WTC11 (cell line): ENCODE measurements at regions not wholly inside any gene's neighbourhood (a gene's known extent, or its start where the extent isn't known, plus 50 kb on each side); places are given as distances from the start of the nearest gene placed in this dataset.

Experiments used
- ATAC-seq: fragments of 200-7000 bp; cut with Tn5 transposase; 2 replicates; pipeline ENCODE4 v1.10.0; 2021; ENCODE audit warnings: mild to moderate bottlenecking, moderate library complexity
- CTCF ChIA-PET: fragments of 300-600 bp; sonication (Branson Sonifier 250); formaldehyde crosslinking; loops from one replicate; lab custom pipeline; 2021; ENCODE audit warnings: antibody characterized with exemption; lab: Charles Lee
- POLR2A ChIA-PET: fragments of 350-600 bp; sonication (Branson Sonifier 250); formaldehyde crosslinking; loops from one replicate; lab custom pipeline; 2021; ENCODE audit warnings: antibody characterized with exemption; lab: Charles Lee
- DNase-seq: peaks from one replicate; pipeline ENCODE4 v3.0.0; 2021; ENCODE audit warnings: low spot score
- H3K27ac Mint-ChIP-seq: 2 replicates; pipeline ENCODE4 v1.8.0; 2021; ENCODE audit warnings: mixed read lengths
- H3K27me3 Mint-ChIP-seq: 2 replicates; pipeline ENCODE4 v1.8.0; 2021; ENCODE audit warnings: low read depth, mild to moderate bottlenecking, moderate library complexity, mixed read lengths
- H3K36me3 Mint-ChIP-seq: 2 replicates; pipeline ENCODE4 v1.8.0; 2021; ENCODE audit warnings: mixed read lengths
- H3K4me1 Mint-ChIP-seq: 2 replicates; pipeline ENCODE4 v1.8.0; 2022; ENCODE audit warnings: mixed read lengths
- H3K4me3 Mint-ChIP-seq: 2 replicates; pipeline ENCODE4 v1.8.0; 2021; ENCODE audit warnings: mild to moderate bottlenecking, moderate library complexity, mixed read lengths
- H3K9me3 Mint-ChIP-seq: 2 replicates; pipeline ENCODE4 v1.8.0; 2021; ENCODE audit warnings: mixed read lengths
- CBFB ChIP-seq: sonication (generic); formaldehyde crosslinking; IDR thresholded peaks from 2 replicates; pipeline ENCODE4 v1.8.1; 2022; ENCODE audit warnings: mild to moderate bottlenecking, low read depth, missing genetic modification reagents
- GRHL2 ChIP-seq: fragments of 250-450 bp; sonication (Bioruptor Pico); IDR thresholded peaks from 2 replicates; pipeline ENCODE4 v1.8.0; 2022; ENCODE audit warnings: mild to moderate bottlenecking, moderate library complexity; ENCODE audit not compliant: insufficient replicate concordance, severe bottlenecking
- JUN ChIP-seq: sonication (generic); formaldehyde crosslinking; IDR thresholded peaks from 2 replicates; pipeline ENCODE4 v1.8.0; 2023; ENCODE audit warnings: mild to moderate bottlenecking, missing genetic modification reagents
- KAT7 ChIP-seq: sonication (generic); formaldehyde crosslinking; IDR thresholded peaks from 2 replicates; pipeline ENCODE4 v1.8.1; 2023; ENCODE audit warnings: missing genetic modification reagents, mild to moderate bottlenecking, borderline replicate concordance
- OVOL2 ChIP-seq: fragments of 250-450 bp; sonication (Bioruptor Pico); IDR thresholded peaks from 2 replicates; pipeline ENCODE4 v1.9.0; 2021; ENCODE audit warnings: mild to moderate bottlenecking, borderline replicate concordance
- PRRX2 ChIP-seq: fragments of 250-450 bp; sonication (Bioruptor Pico); IDR thresholded peaks from 2 replicates; pipeline ENCODE4 v1.8.0; 2021; ENCODE audit warnings: mild to moderate bottlenecking
- RELA ChIP-seq: sonication (generic); formaldehyde crosslinking; IDR thresholded peaks from 2 replicates; pipeline ENCODE4 v1.8.1; 2022; ENCODE audit warnings: missing genetic modification reagents, mild to moderate bottlenecking, borderline replicate concordance
- RORB ChIP-seq: fragments of 250-450 bp; sonication (Bioruptor Pico); IDR thresholded peaks from 2 replicates; pipeline ENCODE4 v1.9.0; 2021; ENCODE audit warnings: mild to moderate bottlenecking
- SP1 ChIP-seq: sonication (generic); formaldehyde crosslinking; conservative IDR thresholded peaks from 2 replicates; pipeline ENCODE4 v1.8.1; 2022; ENCODE audit warnings: missing genetic modification reagents
- TCF7 ChIP-seq: sonication (generic); formaldehyde crosslinking; IDR thresholded peaks from 2 replicates; pipeline ENCODE4 v1.8.0; 2022; ENCODE audit warnings: mild to moderate bottlenecking, low read depth, missing genetic modification reagents, moderate library complexity
- ZNF317 ChIP-seq: sonication (generic); formaldehyde crosslinking; IDR thresholded peaks from 2 replicates; pipeline ENCODE4 v1.8.1; 2023; ENCODE audit warnings: low read depth, mild to moderate bottlenecking, moderate library complexity, missing genetic modification reagents, borderline replicate concordance
- ZNF396 ChIP-seq: fragments of 250-450 bp; sonication (Bioruptor Pico); IDR thresholded peaks from 2 replicates; pipeline ENCODE4 v1.8.0; 2021; ENCODE audit warnings: mild to moderate bottlenecking, moderate library complexity, borderline replicate concordance
- TF ChIP-seq, protein P1 (sequence below): sonication (generic); formaldehyde crosslinking; IDR thresholded peaks from 2 replicates; pipeline ENCODE4 v1.8.0; 2022; ENCODE audit warnings: missing genetic modification reagents
- TF ChIP-seq, protein P2 (sequence below): fragments of 250-450 bp; sonication (Bioruptor Pico); IDR thresholded peaks from 2 replicates; pipeline ENCODE4 v1.9.0; 2021; ENCODE audit warnings: mild to moderate bottlenecking, borderline replicate concordance
- TF ChIP-seq, protein P3 (sequence below): fragments of 200-600 bp; IDR thresholded peaks from 2 replicates; pipeline ENCODE4 v1.8.0; 2022; ENCODE audit warnings: antibody characterized with exemption
- TF ChIP-seq, protein P4 (sequence below): sonication (generic); formaldehyde crosslinking; IDR thresholded peaks from 2 replicates; pipeline ENCODE4 v1.8.0; 2022; ENCODE audit warnings: mild to moderate bottlenecking, missing genetic modification reagents
- TF ChIP-seq, protein P5 (sequence below): fragments of 250-450 bp; sonication (Bioruptor Pico); conservative IDR thresholded peaks from 2 replicates; pipeline ENCODE4 v1.9.0; 2021; ENCODE audit warnings: mild to moderate bottlenecking
- TF ChIP-seq, protein P6 (sequence below): sonication (generic); formaldehyde crosslinking; IDR thresholded peaks from 2 replicates; pipeline ENCODE4 v1.8.0; 2022; ENCODE audit warnings: mild to moderate bottlenecking, missing genetic modification reagents

DNA sequence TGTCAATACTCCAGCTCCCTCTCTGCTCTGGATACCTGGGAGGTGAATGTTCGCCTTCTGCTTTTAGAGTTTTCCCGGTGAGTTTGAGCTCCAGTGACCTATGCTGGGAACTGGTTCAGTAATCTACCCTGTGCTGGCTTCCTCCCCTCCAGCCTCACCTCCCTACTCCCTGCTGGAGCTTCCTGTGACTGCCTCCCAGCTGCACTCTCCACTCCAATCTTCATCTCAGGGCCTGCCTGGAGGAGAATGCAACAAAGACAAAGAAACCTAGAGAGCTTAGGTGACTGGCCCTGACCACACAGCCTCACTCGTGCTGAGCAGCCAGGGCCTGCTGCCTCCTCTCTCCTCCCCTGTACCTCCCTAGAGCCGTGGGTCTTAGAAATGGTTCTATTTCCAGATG, 101.6 kb upstream of the FOXF1 start (continued):
- TF ChIP-seq SP1 (CRISPR knock-in tag) = no peak
- TF ChIP-seq, all 79 proteins: peak for 0

DNA sequence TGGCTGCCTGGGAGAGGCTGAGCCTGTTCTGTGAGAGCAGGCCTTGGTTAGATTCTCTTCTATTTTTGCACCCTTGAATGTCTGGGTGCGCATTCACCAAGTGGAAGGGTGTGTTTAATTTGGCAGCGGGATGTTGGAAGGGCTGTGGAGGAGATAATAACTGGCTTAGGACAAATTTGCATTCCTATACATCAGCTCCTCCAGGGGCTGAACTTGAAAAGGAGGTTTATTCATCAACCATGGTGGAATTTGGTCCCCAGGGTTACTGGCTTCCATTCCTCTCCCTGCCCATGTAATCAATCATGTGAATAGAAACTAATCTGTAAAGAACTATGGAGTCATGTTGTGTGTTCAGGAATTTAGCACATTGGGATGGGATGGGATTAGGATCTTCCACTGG, 100.2 kb upstream of the FOXF1 start:
- Mint-ChIP-seq H3K4me1 (peaks cover 24% of the 10 kb centered on the region), H3K27me3 (peaks cover 7% of the 10 kb centered on the region), H3K4me3 (no peak overlapping the region), H3K36me3 (peaks cover 19% of the 10 kb centered on the region), H3K9me3 (peaks cover 36% of the 10 kb centered on the region), H3K27ac (no peak overlapping the region)
- DNase-seq = no peak
- ChIA-PET POLR2A (no interaction called here), CTCF (no interaction called here)
- ATAC-seq = no peak
- no peak for TF ChIP-seq KAT7 (CRISPR knock-in tag)
- TF ChIP-seq ZNF396 (CRISPR knock-in tag) = no peak
- no peak for TF ChIP-seq RELA
- no peak for TF ChIP-seq RORB (CRISPR knock-in tag)
- TF ChIP-seq, protein P1, sequence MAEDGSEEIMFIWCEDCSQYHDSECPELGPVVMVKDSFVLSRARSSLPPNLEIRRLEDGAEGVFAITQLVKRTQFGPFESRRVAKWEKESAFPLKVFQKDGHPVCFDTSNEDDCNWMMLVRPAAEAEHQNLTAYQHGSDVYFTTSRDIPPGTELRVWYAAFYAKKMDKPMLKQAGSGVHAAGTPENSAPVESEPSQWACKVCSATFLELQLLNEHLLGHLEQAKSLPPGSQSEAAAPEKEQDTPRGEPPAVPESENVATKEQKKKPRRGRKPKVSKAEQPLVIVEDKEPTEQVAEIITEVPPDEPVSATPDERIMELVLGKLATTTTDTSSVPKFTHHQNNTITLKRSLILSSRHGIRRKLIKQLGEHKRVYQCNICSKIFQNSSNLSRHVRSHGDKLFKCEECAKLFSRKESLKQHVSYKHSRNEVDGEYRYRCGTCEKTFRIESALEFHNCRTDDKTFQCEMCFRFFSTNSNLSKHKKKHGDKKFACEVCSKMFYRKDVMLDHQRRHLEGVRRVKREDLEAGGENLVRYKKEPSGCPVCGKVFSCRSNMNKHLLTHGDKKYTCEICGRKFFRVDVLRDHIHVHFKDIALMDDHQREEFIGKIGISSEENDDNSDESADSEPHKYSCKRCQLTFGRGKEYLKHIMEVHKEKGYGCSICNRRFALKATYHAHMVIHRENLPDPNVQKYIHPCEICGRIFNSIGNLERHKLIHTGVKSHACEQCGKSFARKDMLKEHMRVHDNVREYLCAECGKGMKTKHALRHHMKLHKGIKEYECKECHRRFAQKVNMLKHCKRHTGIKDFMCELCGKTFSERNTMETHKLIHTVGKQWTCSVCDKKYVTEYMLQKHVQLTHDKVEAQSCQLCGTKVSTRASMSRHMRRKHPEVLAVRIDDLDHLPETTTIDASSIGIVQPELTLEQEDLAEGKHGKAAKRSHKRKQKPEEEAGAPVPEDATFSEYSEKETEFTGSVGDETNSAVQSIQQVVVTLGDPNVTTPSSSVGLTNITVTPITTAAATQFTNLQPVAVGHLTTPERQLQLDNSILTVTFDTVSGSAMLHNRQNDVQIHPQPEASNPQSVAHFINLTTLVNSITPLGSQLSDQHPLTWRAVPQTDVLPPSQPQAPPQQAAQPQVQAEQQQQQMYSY (CRISPR knock-in tag) = no peak
- no peak for TF ChIP-seq PRRX2 (CRISPR knock-in tag)
- no peak for TF ChIP-seq CBFB (CRISPR knock-in tag)
- TF ChIP-seq, protein P2, sequence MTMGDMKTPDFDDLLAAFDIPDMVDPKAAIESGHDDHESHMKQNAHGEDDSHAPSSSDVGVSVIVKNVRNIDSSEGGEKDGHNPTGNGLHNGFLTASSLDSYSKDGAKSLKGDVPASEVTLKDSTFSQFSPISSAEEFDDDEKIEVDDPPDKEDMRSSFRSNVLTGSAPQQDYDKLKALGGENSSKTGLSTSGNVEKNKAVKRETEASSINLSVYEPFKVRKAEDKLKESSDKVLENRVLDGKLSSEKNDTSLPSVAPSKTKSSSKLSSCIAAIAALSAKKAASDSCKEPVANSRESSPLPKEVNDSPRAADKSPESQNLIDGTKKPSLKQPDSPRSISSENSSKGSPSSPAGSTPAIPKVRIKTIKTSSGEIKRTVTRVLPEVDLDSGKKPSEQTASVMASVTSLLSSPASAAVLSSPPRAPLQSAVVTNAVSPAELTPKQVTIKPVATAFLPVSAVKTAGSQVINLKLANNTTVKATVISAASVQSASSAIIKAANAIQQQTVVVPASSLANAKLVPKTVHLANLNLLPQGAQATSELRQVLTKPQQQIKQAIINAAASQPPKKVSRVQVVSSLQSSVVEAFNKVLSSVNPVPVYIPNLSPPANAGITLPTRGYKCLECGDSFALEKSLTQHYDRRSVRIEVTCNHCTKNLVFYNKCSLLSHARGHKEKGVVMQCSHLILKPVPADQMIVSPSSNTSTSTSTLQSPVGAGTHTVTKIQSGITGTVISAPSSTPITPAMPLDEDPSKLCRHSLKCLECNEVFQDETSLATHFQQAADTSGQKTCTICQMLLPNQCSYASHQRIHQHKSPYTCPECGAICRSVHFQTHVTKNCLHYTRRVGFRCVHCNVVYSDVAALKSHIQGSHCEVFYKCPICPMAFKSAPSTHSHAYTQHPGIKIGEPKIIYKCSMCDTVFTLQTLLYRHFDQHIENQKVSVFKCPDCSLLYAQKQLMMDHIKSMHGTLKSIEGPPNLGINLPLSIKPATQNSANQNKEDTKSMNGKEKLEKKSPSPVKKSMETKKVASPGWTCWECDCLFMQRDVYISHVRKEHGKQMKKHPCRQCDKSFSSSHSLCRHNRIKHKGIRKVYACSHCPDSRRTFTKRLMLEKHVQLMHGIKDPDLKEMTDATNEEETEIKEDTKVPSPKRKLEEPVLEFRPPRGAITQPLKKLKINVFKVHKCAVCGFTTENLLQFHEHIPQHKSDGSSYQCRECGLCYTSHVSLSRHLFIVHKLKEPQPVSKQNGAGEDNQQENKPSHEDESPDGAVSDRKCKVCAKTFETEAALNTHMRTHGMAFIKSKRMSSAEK (CRISPR knock-in tag) = no peak
- TF ChIP-seq JUN (CRISPR knock-in tag) = no peak
- no peak for TF ChIP-seq OVOL2 (CRISPR knock-in tag)
- TF ChIP-seq, protein P3, sequence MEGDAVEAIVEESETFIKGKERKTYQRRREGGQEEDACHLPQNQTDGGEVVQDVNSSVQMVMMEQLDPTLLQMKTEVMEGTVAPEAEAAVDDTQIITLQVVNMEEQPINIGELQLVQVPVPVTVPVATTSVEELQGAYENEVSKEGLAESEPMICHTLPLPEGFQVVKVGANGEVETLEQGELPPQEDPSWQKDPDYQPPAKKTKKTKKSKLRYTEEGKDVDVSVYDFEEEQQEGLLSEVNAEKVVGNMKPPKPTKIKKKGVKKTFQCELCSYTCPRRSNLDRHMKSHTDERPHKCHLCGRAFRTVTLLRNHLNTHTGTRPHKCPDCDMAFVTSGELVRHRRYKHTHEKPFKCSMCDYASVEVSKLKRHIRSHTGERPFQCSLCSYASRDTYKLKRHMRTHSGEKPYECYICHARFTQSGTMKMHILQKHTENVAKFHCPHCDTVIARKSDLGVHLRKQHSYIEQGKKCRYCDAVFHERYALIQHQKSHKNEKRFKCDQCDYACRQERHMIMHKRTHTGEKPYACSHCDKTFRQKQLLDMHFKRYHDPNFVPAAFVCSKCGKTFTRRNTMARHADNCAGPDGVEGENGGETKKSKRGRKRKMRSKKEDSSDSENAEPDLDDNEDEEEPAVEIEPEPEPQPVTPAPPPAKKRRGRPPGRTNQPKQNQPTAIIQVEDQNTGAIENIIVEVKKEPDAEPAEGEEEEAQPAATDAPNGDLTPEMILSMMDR = no peak
- TF ChIP-seq ZNF317 (CRISPR knock-in tag) = no peak
- no peak for TF ChIP-seq GRHL2 (CRISPR knock-in tag)
- TF ChIP-seq, protein P4, sequence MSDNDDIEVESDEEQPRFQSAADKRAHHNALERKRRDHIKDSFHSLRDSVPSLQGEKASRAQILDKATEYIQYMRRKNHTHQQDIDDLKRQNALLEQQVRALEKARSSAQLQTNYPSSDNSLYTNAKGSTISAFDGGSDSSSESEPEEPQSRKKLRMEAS (CRISPR knock-in tag) = no peak
- TF ChIP-seq, protein P5, sequence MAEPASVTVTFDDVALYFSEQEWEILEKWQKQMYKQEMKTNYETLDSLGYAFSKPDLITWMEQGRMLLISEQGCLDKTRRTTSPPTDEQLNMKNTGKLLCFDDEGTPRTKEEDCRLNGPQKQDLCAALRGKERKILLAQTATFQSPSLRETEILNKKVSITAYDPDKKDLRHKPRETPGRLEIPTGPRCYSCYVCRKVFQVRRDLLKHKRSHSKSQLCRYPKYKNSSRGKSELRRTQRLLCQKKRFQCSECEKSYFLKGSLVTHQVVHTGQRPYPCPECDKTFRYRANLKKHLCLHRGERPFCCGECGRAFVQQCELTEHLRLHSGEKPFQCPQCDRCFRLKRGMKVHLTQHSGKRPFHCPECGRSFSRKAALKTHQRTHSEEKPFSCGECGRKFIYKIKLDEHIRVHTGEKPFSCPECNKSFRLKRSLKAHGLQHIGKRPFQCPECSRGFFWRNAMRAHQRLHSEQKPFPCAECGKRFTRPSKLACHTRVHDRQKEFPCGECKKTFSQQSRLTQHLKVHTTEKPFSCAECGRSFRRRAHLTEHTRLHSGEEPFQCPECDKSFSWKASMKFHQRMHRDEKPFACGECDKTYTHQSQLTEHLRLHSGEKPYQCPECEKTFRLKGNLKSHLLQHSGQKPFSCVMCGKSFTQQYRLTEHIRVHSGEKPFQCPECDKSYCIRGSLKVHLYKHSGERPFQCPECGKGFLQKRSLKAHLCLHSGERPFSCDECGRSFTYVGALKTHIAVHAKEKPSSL (CRISPR knock-in tag) = no peak
- TF ChIP-seq, protein P6, sequence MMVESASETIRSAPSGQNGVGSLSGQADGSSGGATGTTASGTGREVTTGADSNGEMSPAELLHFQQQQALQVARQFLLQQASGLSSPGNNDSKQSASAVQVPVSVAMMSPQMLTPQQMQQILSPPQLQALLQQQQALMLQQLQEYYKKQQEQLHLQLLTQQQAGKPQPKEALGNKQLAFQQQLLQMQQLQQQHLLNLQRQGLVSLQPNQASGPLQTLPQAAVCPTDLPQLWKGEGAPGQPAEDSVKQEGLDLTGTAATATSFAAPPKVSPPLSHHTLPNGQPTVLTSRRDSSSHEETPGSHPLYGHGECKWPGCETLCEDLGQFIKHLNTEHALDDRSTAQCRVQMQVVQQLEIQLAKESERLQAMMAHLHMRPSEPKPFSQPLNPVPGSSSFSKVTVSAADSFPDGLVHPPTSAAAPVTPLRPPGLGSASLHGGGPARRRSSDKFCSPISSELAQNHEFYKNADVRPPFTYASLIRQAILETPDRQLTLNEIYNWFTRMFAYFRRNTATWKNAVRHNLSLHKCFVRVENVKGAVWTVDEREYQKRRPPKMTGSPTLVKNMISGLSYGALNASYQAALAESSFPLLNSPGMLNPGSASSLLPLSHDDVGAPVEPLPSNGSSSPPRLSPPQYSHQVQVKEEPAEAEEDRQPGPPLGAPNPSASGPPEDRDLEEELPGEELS (CRISPR knock-in tag) = no peak
- no peak for TF ChIP-seq TCF7 (CRISPR knock-in tag)
